GM21737 (cell line): ENCODE measurements at regions not wholly inside any gene's neighbourhood (a gene's known extent, or its start where the extent isn't known, plus 50 kb on each side); places are given as distances from the start of the nearest gene placed in this dataset.
"Not testable (repeated sequence)": the region's sequence is repeated elsewhere in the genome, so short reads cannot be mapped to it uniquely, and the experiment has no call there.

ENCODE experiments used
- ATAC-seq: cut with Tn5 transposase; IDR thresholded peaks from one replicate; pipeline ENCODE4 v1.9.1; 2021; ENCODE audit warnings: mild to moderate bottlenecking, moderate library complexity; ENCODE audit not compliant: unreplicated experiment

- ATAC-seq = no peak
Observed at GRCh38 chr1:29756085-29756484, 519.8 kb downstream of the PTPRU start.

GRCh38 chr1:29755412-29756015 lies 519.2 kb downstream of the PTPRU start:
- not testable (repeated sequence) for ATAC-seq

GRCh38 chr1:29754573-29755375 lies 518.5 kb downstream of the PTPRU start:
- ATAC-seq = no peak

GRCh38 chr1:29753771-29754572 lies 517.6 kb downstream of the PTPRU start:
- no peak for ATAC-seq

- ATAC-seq = no peak
Observed at GRCh38 chr1:29753244-29753643, 516.9 kb downstream of the PTPRU start.

GRCh38 chr1:29752141-29752540 lies 515.8 kb downstream of the PTPRU start:
- ATAC-seq = no peak

- no peak for ATAC-seq
Observed at GRCh38 chr1:29749024-29749945, 513.0 kb downstream of the PTPRU start.

- no peak for ATAC-seq
Observed at GRCh38 chr1:29747196-29747595, 510.9 kb downstream of the PTPRU start.

GRCh38 chr1:29746076-29746665 lies 509.8 kb downstream of the PTPRU start:
- ATAC-seq = no peak

GRCh38 chr1:29744684-29745490 lies 508.6 kb downstream of the PTPRU start:
- ATAC-seq = no peak

GRCh38 chr1:29743931-29744330 lies 507.6 kb downstream of the PTPRU start:
- no peak for ATAC-seq

GRCh38 chr1:29743264-29743663 lies 506.9 kb downstream of the PTPRU start:
- ATAC-seq = no peak

GRCh38 chr1:29739176-29739575 lies 502.9 kb downstream of the PTPRU start:
- ATAC-seq = no peak

GRCh38 chr1:29736582-29737188 lies 500.4 kb downstream of the PTPRU start:
- no peak for ATAC-seq

GRCh38 chr1:29732453-29732852 lies 496.1 kb downstream of the PTPRU start:
- ATAC-seq = no peak

- ATAC-seq = no peak
Observed at GRCh38 chr1:29730623-29731022, 494.3 kb downstream of the PTPRU start.

GRCh38 chr1:29729281-29729680 lies 493.0 kb downstream of the PTPRU start:
- no peak for ATAC-seq

- no peak for ATAC-seq
Observed at GRCh38 chr1:29728703-29729102, 492.4 kb downstream of the PTPRU start.

GRCh38 chr1:29725262-29725661 lies 488.9 kb downstream of the PTPRU start:
- no peak for ATAC-seq
